Kidney (tissue), 13 donors: ENCODE measurements at regions not wholly inside any gene's neighbourhood (a gene's known extent, or its start where the extent isn't known, plus 50 kb on each side); places are given as distances from the start of the nearest gene placed in this dataset.

ENCODE experiments used
- DNase-seq, 5 donors: peaks; one replicate each; pipeline ENCODE4 v3.0.0-alpha.2; 2013 to 2020
- FAIRE-seq: peaks from 2 replicates; lab custom pipeline; 2012; peaks lifted over from hg19 to GRCh38; lab: Jason Lieb, UNC
- H3K27ac ChIP-seq, 2 donors: one replicate each; pipeline ENCODE4 v1.7.0; 2013; ENCODE audit warnings: low read depth in 2 of 2, low read length in 2 of 2, inconsistent platforms in 1 of 2
- H3K27me3 ChIP-seq: one replicate; pipeline ENCODE4 v1.7.1; 2013; ENCODE audit warnings: low read length, inconsistent platforms; ENCODE audit not compliant: control insufficient read depth, insufficient read depth
- H3K36me3 ChIP-seq, 3 donors: one replicate each; pipeline versions ENCODE4 v1.7.0 to v1.7.1; 2013; ENCODE audit warnings: low read length in 3 of 3, control low read depth in 1 of 3, inconsistent platforms in 1 of 3; ENCODE audit not compliant: insufficient read depth in 3 of 3, control insufficient read depth in 2 of 3
- H3K4me1 ChIP-seq, 3 donors: one replicate each; pipeline versions ENCODE4 v1.7.0 to v1.7.1; 2013; ENCODE audit warnings: low read length in 3 of 3, inconsistent platforms in 1 of 3, low read depth in 1 of 3; ENCODE audit not compliant: control insufficient read depth in 2 of 3, insufficient read depth in 2 of 3
- H3K4me3 ChIP-seq, 3 donors: one replicate each; pipeline versions ENCODE4 v1.7.0 to v1.8.1; 2013; ENCODE audit warnings: low read length in 3 of 3, control low read depth in 1 of 3, inconsistent platforms in 1 of 3
- H3K9ac ChIP-seq, 3 donors: one replicate each; pipeline versions ENCODE4 v1.7.0 to v1.7.1; 2013; ENCODE audit warnings: low read length in 3 of 3, control low read depth in 1 of 3, inconsistent platforms in 1 of 3
- H3K9me3 ChIP-seq, 3 donors: one replicate each; pipeline versions ENCODE4 v1.7.0 to v1.7.1; 2013; ENCODE audit warnings: low read length in 3 of 3, control low read depth in 1 of 3, inconsistent platforms in 1 of 3; ENCODE audit not compliant: control insufficient read depth in 2 of 3, insufficient read depth in 1 of 3
- intact Hi-C: fragments of 100-400 bp; cut with DNase I; formaldehyde crosslinking; loops from one replicate; pipeline ENCODE4 v1.11.1; 2022
- TF ChIP-seq, protein P1 (sequence below): IDR thresholded peaks from 3 replicates; pipeline ENCODE4 v1.5.1; 2012; ENCODE audit warnings: mild to moderate bottlenecking, moderate library complexity, borderline replicate concordance; ENCODE audit not compliant: insufficient read depth; ENCODE audit errors: extremely low read depth
- donor health status: control.
- donor health status: control.
- donor health status: control.
- donor health status: control.
- donor health status: control.
- donor health status: DM: yes; HTN: yes; CAD: no.
- donor health status: Normal renal cell carcinoma (clear cell type).

DNA sequence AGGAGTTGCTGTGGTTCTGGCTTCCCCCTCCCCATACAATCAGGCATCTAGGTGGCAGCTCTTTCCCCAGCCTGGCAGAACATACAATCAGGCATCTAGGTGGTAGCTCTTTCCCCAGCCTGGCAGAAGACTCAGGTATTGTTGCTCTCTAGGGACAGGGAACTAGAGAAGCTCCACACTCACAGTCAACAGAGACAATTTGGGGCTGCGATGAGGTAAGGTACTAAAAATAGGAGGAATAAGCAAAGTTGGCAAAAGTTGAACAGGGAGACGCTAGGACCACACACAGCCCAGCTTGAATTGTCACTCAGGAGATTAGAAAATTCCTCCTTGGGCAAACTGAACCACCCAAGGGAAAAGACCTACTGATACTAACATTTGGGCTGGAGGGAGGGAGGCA is 315.5 kb upstream of the CDH5 start:
- Histone ChIP-seq H3K9me3 (no peaks in the 10 kb centered on the region), H3K9ac (no peak overlapping the region), H3K4me1 (no peaks in the 10 kb centered on the region), H3K27me3 (no peaks in the 10 kb centered on the region), H3K4me3 (no peak overlapping the region), H3K36me3 (no peaks in the 10 kb centered on the region), H3K27ac (no peak overlapping the region)
- FAIRE-seq (no peak), DNase-seq (no peak)
- TF ChIP-seq, protein P1, sequence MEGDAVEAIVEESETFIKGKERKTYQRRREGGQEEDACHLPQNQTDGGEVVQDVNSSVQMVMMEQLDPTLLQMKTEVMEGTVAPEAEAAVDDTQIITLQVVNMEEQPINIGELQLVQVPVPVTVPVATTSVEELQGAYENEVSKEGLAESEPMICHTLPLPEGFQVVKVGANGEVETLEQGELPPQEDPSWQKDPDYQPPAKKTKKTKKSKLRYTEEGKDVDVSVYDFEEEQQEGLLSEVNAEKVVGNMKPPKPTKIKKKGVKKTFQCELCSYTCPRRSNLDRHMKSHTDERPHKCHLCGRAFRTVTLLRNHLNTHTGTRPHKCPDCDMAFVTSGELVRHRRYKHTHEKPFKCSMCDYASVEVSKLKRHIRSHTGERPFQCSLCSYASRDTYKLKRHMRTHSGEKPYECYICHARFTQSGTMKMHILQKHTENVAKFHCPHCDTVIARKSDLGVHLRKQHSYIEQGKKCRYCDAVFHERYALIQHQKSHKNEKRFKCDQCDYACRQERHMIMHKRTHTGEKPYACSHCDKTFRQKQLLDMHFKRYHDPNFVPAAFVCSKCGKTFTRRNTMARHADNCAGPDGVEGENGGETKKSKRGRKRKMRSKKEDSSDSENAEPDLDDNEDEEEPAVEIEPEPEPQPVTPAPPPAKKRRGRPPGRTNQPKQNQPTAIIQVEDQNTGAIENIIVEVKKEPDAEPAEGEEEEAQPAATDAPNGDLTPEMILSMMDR = no peak
- intact Hi-C loops = no loop called here

DNA sequence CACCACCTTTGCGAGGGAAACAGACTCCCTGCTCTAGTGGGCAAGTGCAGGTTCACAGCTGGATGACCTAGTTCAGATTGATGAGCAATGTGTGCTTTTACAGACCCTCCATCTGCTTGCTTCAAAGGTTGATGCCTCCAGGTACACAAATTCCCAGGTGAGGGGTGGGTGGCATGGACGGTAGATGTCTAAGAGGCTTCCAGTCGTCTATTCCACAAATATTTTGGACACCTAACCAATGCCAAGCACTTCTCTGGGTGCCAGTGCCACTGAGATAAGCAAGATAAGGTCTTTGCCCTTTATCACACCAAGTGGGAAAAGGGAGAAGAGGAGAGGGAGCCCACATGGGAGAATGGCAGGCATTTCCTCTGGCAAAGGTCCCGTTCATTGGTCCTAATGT is 316.6 kb upstream of the CDH5 start:
- TF ChIP-seq, protein P1 = no peak
- no peaks in the 10 kb centered on the region for H3K4me1 ChIP-seq
- DNase-seq = no peak
- H3K27ac ChIP-seq = no peak overlapping the region
- FAIRE-seq = no peak
- no peaks in the 10 kb centered on the region for H3K9me3 ChIP-seq
- no peak overlapping the region for H3K4me3 ChIP-seq
- no peak overlapping the region for H3K9ac ChIP-seq
- H3K27me3 ChIP-seq = no peaks in the 10 kb centered on the region
- H3K36me3 ChIP-seq = no peaks in the 10 kb centered on the region
- intact Hi-C loops = no loop called here

DNA sequence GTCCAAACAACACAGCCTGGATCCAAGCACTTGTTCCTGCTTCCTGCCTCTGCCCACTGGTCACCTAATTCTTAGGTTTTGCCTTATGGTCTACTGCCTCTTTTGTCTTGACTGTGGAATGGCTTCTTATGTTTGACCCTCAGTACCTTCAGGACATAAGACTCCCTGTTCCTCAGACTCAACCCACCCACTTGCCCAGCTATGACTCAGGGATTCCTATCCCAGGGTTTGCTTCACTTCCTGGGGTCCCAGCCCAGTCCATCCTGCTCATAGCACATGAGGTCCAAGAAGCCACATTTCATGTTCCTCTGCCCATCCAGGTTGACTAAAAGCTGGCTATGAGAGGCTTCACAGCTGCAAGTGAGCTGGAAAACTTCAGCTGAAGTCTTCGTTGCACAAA is 320.9 kb upstream of the CDH5 start:
- Histone ChIP-seq H3K4me3 (no peak overlapping the region), H3K27me3 (no peaks in the 10 kb centered on the region), H3K9ac (no peak overlapping the region), H3K9me3 (no peaks in the 10 kb centered on the region), H3K4me1 (no peaks in the 10 kb centered on the region), H3K27ac (no peak overlapping the region), H3K36me3 (no peaks in the 10 kb centered on the region)
- FAIRE-seq = no peak
- TF ChIP-seq, protein P1 = no peak
- no peak for DNase-seq
- intact Hi-C loops = no loop called here

DNA sequence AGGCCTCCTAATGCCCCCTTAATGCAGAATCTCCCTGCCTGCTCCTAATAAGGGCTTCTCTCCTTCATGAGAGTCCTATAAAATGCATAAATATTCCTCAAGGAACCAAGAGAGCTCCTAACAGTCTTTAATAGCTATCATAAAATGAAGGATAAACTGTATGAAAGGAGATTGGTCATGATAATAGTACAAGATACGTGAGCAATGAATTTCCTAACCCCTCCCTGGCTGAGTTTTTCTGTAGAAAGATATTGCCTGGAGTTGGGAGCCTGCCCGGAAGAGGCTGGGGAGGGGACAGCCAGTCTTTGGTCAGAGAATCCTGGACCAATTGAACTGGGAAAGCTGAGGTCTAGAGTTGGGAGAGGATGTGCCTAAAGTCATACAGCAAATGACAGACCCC is 321.9 kb upstream of the CDH5 start:
- Histone ChIP-seq H3K4me3 (no peak overlapping the region), H3K27ac (no peak overlapping the region), H3K36me3 (no peaks in the 10 kb centered on the region), H3K4me1 (no peaks in the 10 kb centered on the region), H3K9ac (no peak overlapping the region), H3K9me3 (no peaks in the 10 kb centered on the region), H3K27me3 (no peaks in the 10 kb centered on the region)
- intact Hi-C loops = no loop called here
- DNase-seq (no peak), FAIRE-seq (no peak)
- TF ChIP-seq, protein P1 = no peak
